ENCODE measurements at regions not wholly inside any gene's neighbourhood (a gene's known extent, or its start where the extent isn't known, plus 50 kb on each side); places are given as distances from the start of the nearest gene placed in this dataset.

- Mint-ChIP-seq H3K36me3 (ENCODE audit: low read depth, unreplicated experiment) (no peaks in the 10 kb centered on the region), H3K4me1 (ENCODE audit: low read depth, unreplicated experiment) (no peaks in the 10 kb centered on the region), H3K4me3 (ENCODE audit: unreplicated experiment) (no peak overlapping the region), H3K27me3 (ENCODE audit: low read depth, unreplicated experiment) (no peaks in the 10 kb centered on the region), H3K27ac (ENCODE audit: unreplicated experiment) (no peak overlapping the region), H3K9me3 (ENCODE audit: unreplicated experiment) (peaks cover 2% of the 10 kb centered on the region)
- Histone ChIP-seq H3K4me2 (ENCODE audit: low read length) (no peak overlapping the region), H3K4me1 (ENCODE audit: insufficient read depth, low read length) (peaks cover 5% of the 10 kb centered on the region), H3K79me2 (ENCODE audit: insufficient read depth, low read length) (no peaks in the 10 kb centered on the region), H3K9me3 (ENCODE audit: insufficient read depth, low read depth, low read length) (no peaks in the 10 kb centered on the region), H3K36me3 (ENCODE audit: insufficient read depth, low read length) (no peaks in the 10 kb centered on the region), H3K27me3 (ENCODE audit: insufficient read depth, low read length) (no peaks in the 10 kb centered on the region), H2AFZ (ENCODE audit: low read depth, low read length) (no peak overlapping the region), H3K27ac (ENCODE audit: low read depth, low read length) (no peak overlapping the region), H3K9ac (ENCODE audit: low read length) (no peak overlapping the region), H3K4me3 (ENCODE audit: insufficient read depth, low read depth, low read length) (no peak overlapping the region), H4K20me1 (ENCODE audit: insufficient read depth, low read length) (no peaks in the 10 kb centered on the region)
- DNase-seq (ENCODE audit: low read depth) (no peak), FAIRE-seq (no peak)
- TF ChIP-seq EZH2 (IDR thresholded peaks at IDR 0.05; ENCODE audit: insufficient read depth, low read length) (no peak), CTCF (IDR thresholded peaks at IDR 0.05; ENCODE audit: insufficient read depth, low read depth, low read length) (no peak)
Observed at GRCh38 chr2:147375073-147375472, 469.8 kb upstream of the ACVR2A start.

GRCh38 chr2:147374423-147374811 lies 470.4 kb upstream of the ACVR2A start:
- Mint-ChIP-seq H3K9me3 (ENCODE audit: unreplicated experiment) (peaks cover 2% of the 10 kb centered on the region), H3K4me3 (ENCODE audit: unreplicated experiment) (no peak overlapping the region), H3K27ac (ENCODE audit: unreplicated experiment) (no peak overlapping the region), H3K36me3 (ENCODE audit: low read depth, unreplicated experiment) (no peaks in the 10 kb centered on the region), H3K27me3 (ENCODE audit: low read depth, unreplicated experiment) (no peaks in the 10 kb centered on the region), H3K4me1 (ENCODE audit: low read depth, unreplicated experiment) (no peaks in the 10 kb centered on the region)
- Histone ChIP-seq H3K9me3 (ENCODE audit: insufficient read depth, low read depth, low read length) (no peaks in the 10 kb centered on the region), H4K20me1 (ENCODE audit: insufficient read depth, low read length) (no peaks in the 10 kb centered on the region), H3K4me2 (ENCODE audit: low read length) (no peak overlapping the region), H3K79me2 (ENCODE audit: insufficient read depth, low read length) (no peaks in the 10 kb centered on the region), H3K36me3 (ENCODE audit: insufficient read depth, low read length) (no peaks in the 10 kb centered on the region), H3K4me1 (ENCODE audit: insufficient read depth, low read length) (peaks cover 5% of the 10 kb centered on the region), H3K27me3 (ENCODE audit: insufficient read depth, low read length) (no peaks in the 10 kb centered on the region), H3K4me3 (ENCODE audit: insufficient read depth, low read depth, low read length) (no peak overlapping the region), H3K9ac (ENCODE audit: low read length) (no peak overlapping the region), H3K27ac (ENCODE audit: low read depth, low read length) (no peak overlapping the region), H2AFZ (ENCODE audit: low read depth, low read length) (no peak overlapping the region)
- TF ChIP-seq CTCF (IDR thresholded peaks at IDR 0.05; ENCODE audit: insufficient read depth, low read depth, low read length) = no peak
- no peak for TF ChIP-seq EZH2 (IDR thresholded peaks at IDR 0.05; ENCODE audit: insufficient read depth, low read length)
- DNase-seq (ENCODE audit: low read depth) (peak; percentile 84), FAIRE-seq (no peak)

- no peak overlapping the region for H3K4me3 ChIP-seq (ENCODE audit: insufficient read depth, low read depth, low read length)
- H3K4me1 Mint-ChIP-seq (ENCODE audit: low read depth, unreplicated experiment) = no peaks in the 10 kb centered on the region
- no peaks in the 10 kb centered on the region for H3K79me2 ChIP-seq (ENCODE audit: insufficient read depth, low read length)
- no peak overlapping the region for H2AFZ ChIP-seq (ENCODE audit: low read depth, low read length)
- no peaks in the 10 kb centered on the region for H3K9me3 ChIP-seq (ENCODE audit: insufficient read depth, low read depth, low read length)
- no peak overlapping the region for H3K27ac ChIP-seq (ENCODE audit: low read depth, low read length)
- no peak overlapping the region for H3K4me3 Mint-ChIP-seq (ENCODE audit: unreplicated experiment)
- peaks cover 2% of the 10 kb centered on the region for H3K9me3 Mint-ChIP-seq (ENCODE audit: unreplicated experiment)
- peaks cover 5% of the 10 kb centered on the region for H3K4me1 ChIP-seq (ENCODE audit: insufficient read depth, low read length)
- no peaks in the 10 kb centered on the region for H3K27me3 ChIP-seq (ENCODE audit: insufficient read depth, low read length)
- TF ChIP-seq CTCF (IDR thresholded peaks at IDR 0.05; ENCODE audit: insufficient read depth, low read depth, low read length) (no peak), EZH2 (IDR thresholded peaks at IDR 0.05; ENCODE audit: insufficient read depth, low read length) (no peak)
- no peaks in the 10 kb centered on the region for H3K36me3 ChIP-seq (ENCODE audit: insufficient read depth, low read length)
- no peak overlapping the region for H3K27ac Mint-ChIP-seq (ENCODE audit: unreplicated experiment)
- H4K20me1 ChIP-seq (ENCODE audit: insufficient read depth, low read length) = no peaks in the 10 kb centered on the region
- H3K27me3 Mint-ChIP-seq (ENCODE audit: low read depth, unreplicated experiment) = no peaks in the 10 kb centered on the region
- no peaks in the 10 kb centered on the region for H3K36me3 Mint-ChIP-seq (ENCODE audit: low read depth, unreplicated experiment)
- no peak overlapping the region for H3K4me2 ChIP-seq (ENCODE audit: low read length)
- DNase-seq (ENCODE audit: low read depth) (no peak), FAIRE-seq (no peak)
- no peak overlapping the region for H3K9ac ChIP-seq (ENCODE audit: low read length)
Observed at GRCh38 chr2:147373800-147374422, 470.9 kb upstream of the ACVR2A start.

All from astrocyte (in vitro differentiated cells and primary cell).